ENCODE measurements at regions not wholly inside any gene's neighbourhood (a gene's known extent, or its start where the extent isn't known, plus 50 kb on each side); places are given as distances from the start of the nearest gene placed in this dataset.
"Not testable (repeated sequence)": the region's sequence is repeated elsewhere in the genome, so short reads cannot be mapped to it uniquely, and the experiment has no call there.

GRCh38 chr9:75743855-75744254 is 146.6 kb upstream of the PCSK5 start:
- DNase-seq (ENCODE audit: low read depth, low spot score), result no peak

DNA sequence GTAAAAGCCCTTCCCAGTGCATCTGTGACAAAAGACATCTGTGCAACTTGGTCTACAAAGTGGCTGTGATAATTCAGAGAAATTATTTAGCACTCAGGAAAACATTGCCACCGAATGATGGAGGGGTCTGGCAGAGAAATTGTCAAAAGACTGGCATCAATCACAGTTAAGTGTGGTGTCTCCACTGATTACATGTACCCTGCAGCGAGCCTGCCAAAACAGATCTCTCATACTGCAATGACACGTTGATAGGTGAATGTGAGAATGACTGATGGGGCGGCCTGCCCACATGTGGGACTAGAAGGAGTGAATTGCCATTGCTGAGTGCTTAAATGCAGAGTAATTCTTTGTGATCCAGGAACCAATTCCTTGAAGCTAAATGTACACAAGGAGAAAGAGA is 136.4 kb upstream of the PCSK5 start:
- DNase-seq (ENCODE audit: low read depth, low spot score), result no peak

DNA sequence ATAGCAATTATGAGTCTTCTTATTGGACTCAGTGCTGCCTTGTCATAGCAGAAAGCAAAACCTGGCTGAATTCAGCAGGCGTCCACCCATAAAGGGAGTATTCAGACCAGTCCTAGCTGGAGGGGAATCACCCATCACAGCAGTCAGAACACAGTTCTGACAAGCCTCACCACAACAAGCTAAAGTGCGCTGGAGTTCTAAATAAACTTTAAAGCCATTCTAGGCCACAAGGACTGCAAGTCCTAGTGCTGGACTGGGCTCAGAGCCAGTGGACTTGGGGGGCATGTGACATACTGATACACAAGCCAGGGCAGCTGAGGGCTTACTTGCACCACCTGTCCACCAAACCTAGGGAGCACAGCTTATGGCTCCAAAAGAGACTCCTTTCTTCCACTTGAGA is 115.3 kb upstream of the PCSK5 start:
- DNase-seq (ENCODE audit: low read depth, low spot score), result no peak

GRCh38 chr9:75775966-75776691 is 114.3 kb upstream of the PCSK5 start:
- no peak for DNase-seq (ENCODE audit: low read depth, low spot score)

DNA sequence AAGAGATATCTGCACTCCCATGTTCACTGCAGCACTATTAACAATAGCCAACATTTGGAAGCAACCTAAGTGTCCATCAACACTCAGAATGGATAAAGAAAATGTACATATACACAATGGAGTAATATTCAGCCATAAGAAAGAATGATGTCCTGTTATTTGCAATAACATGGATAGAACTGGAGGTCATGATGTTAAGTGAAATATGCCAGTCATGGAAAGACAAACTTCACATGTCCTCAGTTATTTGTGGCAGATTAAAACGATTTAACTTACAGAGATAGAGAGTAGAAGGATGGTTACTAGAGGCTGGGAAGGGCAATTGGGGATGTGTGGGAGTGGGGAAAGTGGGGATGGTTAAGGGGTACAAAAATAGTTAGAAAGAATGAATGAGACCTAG is 110.3 kb upstream of the PCSK5 start:
- DNase-seq (ENCODE audit: low read depth, low spot score), result no peak

- peak; percentile 91 for DNase-seq (ENCODE audit: low read depth, low spot score)
Observed at GRCh38 chr9:75788006-75788634, 102.4 kb upstream of the PCSK5 start.

- no peak for DNase-seq (ENCODE audit: low read depth, low spot score)
Observed at GRCh38 chr9:75797085-75797580, 93.3 kb upstream of the PCSK5 start.

- no peak for DNase-seq (ENCODE audit: low read depth, low spot score)
Observed at GRCh38 chr9:75798505-75798904, 92.0 kb upstream of the PCSK5 start.

GRCh38 chr9:75803130-75803529 is 87.3 kb upstream of the PCSK5 start:
- DNase-seq (ENCODE audit: low read depth, low spot score), result no peak

GRCh38 chr9:75810063-75810462 is 80.4 kb upstream of the PCSK5 start:
- DNase-seq (ENCODE audit: low read depth, low spot score), result no peak

GRCh38 chr9:75811692-75812091 is 78.8 kb upstream of the PCSK5 start:
- DNase-seq (ENCODE audit: low read depth, low spot score), result no peak

- DNase-seq (ENCODE audit: low read depth, low spot score), result no peak
Observed at GRCh38 chr9:75812141-75812540, 78.3 kb upstream of the PCSK5 start.

GRCh38 chr9:75814667-75815066 is 75.8 kb upstream of the PCSK5 start:
- DNase-seq (ENCODE audit: low read depth, low spot score), result no peak

DNA sequence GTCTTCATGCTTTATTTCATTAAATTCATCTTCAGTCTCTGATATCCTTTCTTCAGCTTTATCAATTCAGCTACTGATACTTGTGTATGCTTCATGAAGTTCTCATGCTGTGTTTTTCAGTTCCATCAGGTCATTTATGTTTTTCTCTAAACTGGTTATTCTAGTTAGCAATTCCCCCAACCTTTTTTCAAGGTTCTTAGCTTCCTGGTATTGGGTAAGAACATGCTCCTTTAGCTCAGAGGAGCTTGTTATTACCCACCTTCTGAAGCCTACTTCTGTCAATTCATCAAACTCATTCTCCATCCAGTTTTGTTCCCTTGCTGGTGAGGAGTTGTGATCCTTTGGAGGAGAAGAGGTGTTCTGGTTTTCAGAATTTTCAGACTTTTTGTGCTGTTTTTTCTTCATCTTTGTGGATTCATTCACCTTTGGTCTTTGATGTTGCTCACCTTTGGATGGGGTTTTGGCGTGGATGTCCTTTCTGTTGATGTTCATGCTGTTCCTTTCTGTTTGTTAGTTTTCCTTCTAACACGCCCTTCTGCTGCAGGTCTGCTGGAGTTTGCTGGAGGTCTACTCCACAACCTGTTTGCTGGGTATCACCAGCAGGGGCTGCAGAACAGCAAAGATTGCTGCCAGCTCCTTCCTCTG is 69.9 kb upstream of the PCSK5 start:
- DNase-seq (ENCODE audit: low read depth, low spot score), result not testable (repeated sequence)

DNA sequence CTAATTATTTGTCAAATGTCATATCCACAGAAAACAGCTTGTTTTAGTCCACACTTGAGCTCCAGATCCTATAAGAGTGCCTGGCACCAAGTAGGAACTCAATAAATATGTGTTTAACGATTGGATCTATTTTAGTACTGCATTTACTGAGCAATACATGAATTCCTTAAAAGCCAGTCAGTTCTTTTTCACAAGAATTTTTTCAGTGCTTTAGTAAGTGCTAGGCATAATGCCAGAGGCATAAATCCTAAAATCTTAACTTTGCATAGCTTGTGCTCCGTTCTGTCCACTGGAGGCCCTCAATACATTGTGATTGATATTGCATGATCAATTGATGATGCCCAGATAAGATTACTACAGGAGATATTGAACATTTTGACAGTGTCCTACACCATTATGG is 67.3 kb upstream of the PCSK5 start:
- DNase-seq (ENCODE audit: low read depth, low spot score), result no peak

- DNase-seq (ENCODE audit: low read depth, low spot score), result no peak
Observed at GRCh38 chr9:75824816-75825568, 65.5 kb upstream of the PCSK5 start.

- DNase-seq (ENCODE audit: low read depth, low spot score), result no peak
Observed at GRCh38 chr9:75826314-75826713, 64.2 kb upstream of the PCSK5 start.

DNA sequence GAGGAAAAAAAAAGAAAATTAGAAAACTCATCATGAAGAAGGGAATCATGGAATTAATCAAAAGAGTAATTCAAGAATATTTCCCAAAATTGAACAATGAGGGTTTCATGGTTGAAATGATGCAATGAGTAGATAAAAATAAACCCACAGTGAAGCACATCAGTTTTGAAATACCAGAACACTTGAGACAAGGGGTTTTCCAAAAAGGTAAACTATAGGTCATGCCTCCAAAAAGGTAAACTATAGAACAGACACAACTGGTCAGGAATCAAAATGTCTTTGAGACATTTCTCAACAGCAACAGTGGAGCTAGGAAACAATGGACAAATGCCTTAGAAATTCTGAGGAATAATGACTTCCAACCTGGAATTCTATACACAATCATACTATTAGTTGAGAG is 60.2 kb upstream of the PCSK5 start:
- no peak for DNase-seq (ENCODE audit: low read depth, low spot score)

- no peak for DNase-seq (ENCODE audit: low read depth, low spot score)
Observed at GRCh38 chr9:75833778-75834177, 56.7 kb upstream of the PCSK5 start.

DNA sequence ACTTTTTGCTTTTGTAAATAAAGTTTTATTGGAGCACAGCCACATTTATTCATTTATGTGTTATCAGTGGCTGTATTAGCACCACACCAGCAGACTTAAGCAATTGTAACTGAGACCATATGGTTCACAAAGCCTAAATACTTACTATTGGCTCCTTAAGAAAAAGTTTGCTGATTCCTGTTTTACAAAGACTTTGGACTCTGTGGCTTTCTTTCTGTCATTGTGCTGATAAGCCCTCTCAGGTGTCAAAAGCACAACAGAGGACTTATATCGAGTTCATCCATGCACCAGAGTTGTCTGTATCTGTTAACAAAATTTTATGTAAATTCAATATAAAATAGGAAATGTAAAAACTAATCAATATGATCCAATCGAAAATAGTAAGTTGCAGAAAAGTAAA is 55.6 kb upstream of the PCSK5 start:
- no peak for DNase-seq (ENCODE audit: low read depth, low spot score)

Data from brain pericyte (primary cell).